ENCODE measurements at regions not wholly inside any gene's neighbourhood (a gene's known extent, or its start where the extent isn't known, plus 50 kb on each side); places are given as distances from the start of the nearest gene placed in this dataset.
"Not testable (repeated sequence)": the region's sequence is repeated elsewhere in the genome, so short reads cannot be mapped to it uniquely, and the experiment has no call there.

GRCh38 chr2:111471791-111472530 lies 351.2 kb downstream of the BCL2L11 start:
- not testable (repeated sequence) for TF ChIP-seq POLR2A, CTCF (IDR thresholded peaks at IDR 0.05)
